ENCODE measurements at regions not wholly inside any gene's neighbourhood (a gene's known extent, or its start where the extent isn't known, plus 50 kb on each side); places are given as distances from the start of the nearest gene placed in this dataset.

GRCh38 chr12:33313476-33313875, 126.1 kb downstream of the SYT10 start:
- Histone ChIP-seq H2AFZ (ENCODE audit: low read length) (no peak overlapping the region), H3K27me3 (ENCODE audit: control insufficient read depth in 3 of 3, insufficient read depth in 3 of 3, low read depth in 1 of 3, low read length in 3 of 3) (no peaks in the 10 kb centered on the region), H2AK5ac (ENCODE audit: low read depth, low read length) (no peak overlapping the region), H3K36me3 (replicated peaks in 1 of 2; ENCODE audit: control insufficient read depth in 2 of 2, insufficient read depth in 2 of 2, low read length in 2 of 2) (no peaks in the 10 kb centered on the region), H3K4me1 (ENCODE audit: control insufficient read depth in 2 of 2, insufficient read depth in 1 of 2, low read depth in 1 of 2, low read length in 2 of 2) (no peaks in the 10 kb centered on the region), H2BK15ac (ENCODE audit: low read length) (no peak overlapping the region), H2BK120ac (ENCODE audit: low read depth, low read length) (no peak overlapping the region), H3K4me2 (ENCODE audit: insufficient read depth, low read length, poor library complexity, severe bottlenecking) (no peak overlapping the region), H3K9ac (ENCODE audit: low read depth, low read length, poor library complexity) (no peak overlapping the region), H2BK12ac (ENCODE audit: low read length) (no peak overlapping the region), H4K8ac (ENCODE audit: low read depth, low read length) (no peak overlapping the region), H4K91ac (ENCODE audit: low read depth, low read length, poor library complexity) (no peak overlapping the region), H3K9me3 (replicated peaks in 1 of 2; ENCODE audit: control insufficient read depth in 2 of 2, insufficient read depth in 1 of 2, low read depth in 1 of 2, low read length in 2 of 2) (no peaks in the 10 kb centered on the region), H2BK5ac (ENCODE audit: low read length) (no peak overlapping the region), H3K14ac (ENCODE audit: low read length) (no peak overlapping the region), H3K79me1 (ENCODE audit: low read depth, low read length) (no peaks in the 10 kb centered on the region), H3K4me3 (ENCODE audit: low read length in 2 of 2) (no peak overlapping the region), H3K27ac (replicated peaks; ENCODE audit: low read length) (no peak overlapping the region), H3K23ac (ENCODE audit: low read depth, low read length, poor library complexity) (no peak overlapping the region), H3K18ac (ENCODE audit: low read length) (no peak overlapping the region), H3K4ac (ENCODE audit: low read length) (no peak overlapping the region)
- no peak for DNase-seq (ENCODE audit: low spot score)

DNA sequence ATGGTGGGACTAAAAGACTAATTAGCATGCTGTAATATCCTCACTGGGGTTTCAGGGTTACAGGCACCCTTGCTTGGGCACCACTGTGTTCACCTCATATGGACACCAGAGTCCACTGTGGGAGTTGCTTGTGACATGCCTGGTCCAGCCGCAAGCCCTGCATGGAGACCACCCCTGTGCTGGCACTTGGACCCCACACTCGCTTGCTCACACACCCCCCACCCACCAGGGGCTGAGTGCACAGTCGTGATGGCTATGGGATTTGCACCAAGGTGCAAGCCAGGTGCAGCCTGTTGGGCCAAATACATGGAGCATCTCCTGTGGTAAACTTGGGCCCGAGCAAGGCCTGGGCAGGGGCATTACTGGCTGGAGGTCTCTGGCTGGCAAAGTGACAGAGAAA, 129.1 kb downstream of the SYT10 start:
- WGBS, 2 donors (ENCODE audit: extremely low coverage in 2 of 2, insufficient read length in 2 of 2, insufficient replicate concordance in 1 of 2) = no CpG with 5 or more reads among the region's 4 CpGs
- Histone ChIP-seq H4K8ac (ENCODE audit: low read depth, low read length) (no peak overlapping the region), H2BK5ac (ENCODE audit: low read length) (no peak overlapping the region), H2BK120ac (ENCODE audit: low read depth, low read length) (no peak overlapping the region), H3K9me3 (replicated peaks in 1 of 2; ENCODE audit: control insufficient read depth in 2 of 2, insufficient read depth in 1 of 2, low read depth in 1 of 2, low read length in 2 of 2) (no peaks in the 10 kb centered on the region), H3K27ac (replicated peaks; ENCODE audit: low read length) (no peak overlapping the region), H3K4me3 (ENCODE audit: low read length in 2 of 2) (peak overlapping the region in 1 of 2 donors; percentile 7), H3K79me1 (ENCODE audit: low read depth, low read length) (no peaks in the 10 kb centered on the region), H3K27me3 (ENCODE audit: control insufficient read depth in 3 of 3, insufficient read depth in 3 of 3, low read depth in 1 of 3, low read length in 3 of 3) (no peaks in the 10 kb centered on the region), H3K4me1 (ENCODE audit: control insufficient read depth in 2 of 2, insufficient read depth in 1 of 2, low read depth in 1 of 2, low read length in 2 of 2) (peaks cover 0 to 2% of the 10 kb centered on the region in 2 donors), H3K23ac (ENCODE audit: low read depth, low read length, poor library complexity) (peak overlapping the region; percentile 55), H4K91ac (ENCODE audit: low read depth, low read length, poor library complexity) (no peak overlapping the region), H3K14ac (ENCODE audit: low read length) (peak overlapping the region; percentile 38), H2AFZ (ENCODE audit: low read length) (no peak overlapping the region), H3K4ac (ENCODE audit: low read length) (peak overlapping the region; percentile 84), H3K9ac (ENCODE audit: low read depth, low read length, poor library complexity) (no peak overlapping the region), H2AK5ac (ENCODE audit: low read depth, low read length) (no peak overlapping the region), H2BK12ac (ENCODE audit: low read length) (no peak overlapping the region), H3K4me2 (ENCODE audit: insufficient read depth, low read length, poor library complexity, severe bottlenecking) (no peak overlapping the region), H3K18ac (ENCODE audit: low read length) (peak overlapping the region; percentile 44), H3K36me3 (replicated peaks in 1 of 2; ENCODE audit: control insufficient read depth in 2 of 2, insufficient read depth in 2 of 2, low read length in 2 of 2) (no peaks in the 10 kb centered on the region), H2BK15ac (ENCODE audit: low read length) (peak overlapping the region; percentile 89)
- no peak for DNase-seq (ENCODE audit: low spot score)

- no peaks in the 10 kb centered on the region for H3K79me1 ChIP-seq (ENCODE audit: low read depth, low read length)
- WGBS, 2 donors (ENCODE audit: extremely low coverage in 2 of 2, insufficient read length in 2 of 2, insufficient replicate concordance in 1 of 2) = no CpG with 5 or more reads among the region's 2 CpGs
Observed at GRCh38 chr12:33304176-33304575, 135.4 kb downstream of the SYT10 start.

GRCh38 chr12:33296529-33296928, 143.1 kb downstream of the SYT10 start:
- WGBS, 2 donors (ENCODE audit: extremely low coverage in 2 of 2, insufficient read length in 2 of 2, insufficient replicate concordance in 1 of 2) = no CpG with 5 or more reads among the region's 2 CpGs
- Histone ChIP-seq H3K4ac (ENCODE audit: low read length) (no peak overlapping the region), H3K9ac (ENCODE audit: low read depth, low read length, poor library complexity) (no peak overlapping the region), H2BK15ac (ENCODE audit: low read length) (no peak overlapping the region), H3K36me3 (replicated peaks in 1 of 2; ENCODE audit: control insufficient read depth in 2 of 2, insufficient read depth in 2 of 2, low read length in 2 of 2) (no peaks in the 10 kb centered on the region), H3K4me3 (ENCODE audit: low read length in 2 of 2) (no peak overlapping the region), H3K14ac (ENCODE audit: low read length) (no peak overlapping the region), H2AK5ac (ENCODE audit: low read depth, low read length) (no peak overlapping the region), H4K8ac (ENCODE audit: low read depth, low read length) (no peak overlapping the region), H3K9me3 (replicated peaks in 1 of 2; ENCODE audit: control insufficient read depth in 2 of 2, insufficient read depth in 1 of 2, low read depth in 1 of 2, low read length in 2 of 2) (no peaks in the 10 kb centered on the region), H3K79me1 (ENCODE audit: low read depth, low read length) (no peaks in the 10 kb centered on the region), H2BK5ac (ENCODE audit: low read length) (no peak overlapping the region), H3K4me1 (ENCODE audit: control insufficient read depth in 2 of 2, insufficient read depth in 1 of 2, low read depth in 1 of 2, low read length in 2 of 2) (no peaks in the 10 kb centered on the region), H3K18ac (ENCODE audit: low read length) (no peak overlapping the region), H3K23ac (ENCODE audit: low read depth, low read length, poor library complexity) (no peak overlapping the region), H3K27ac (replicated peaks; ENCODE audit: low read length) (no peak overlapping the region), H3K4me2 (ENCODE audit: insufficient read depth, low read length, poor library complexity, severe bottlenecking) (no peak overlapping the region), H2BK12ac (ENCODE audit: low read length) (no peak overlapping the region), H2BK120ac (ENCODE audit: low read depth, low read length) (no peak overlapping the region), H2AFZ (ENCODE audit: low read length) (no peak overlapping the region), H3K27me3 (ENCODE audit: control insufficient read depth in 3 of 3, insufficient read depth in 3 of 3, low read depth in 1 of 3, low read length in 3 of 3) (no peaks in the 10 kb centered on the region), H4K91ac (ENCODE audit: low read depth, low read length, poor library complexity) (no peak overlapping the region)
- DNase-seq (ENCODE audit: low spot score) = no peak

More at GRCh38 chr12:33304176-33304575, 135.4 kb downstream of the SYT10 start:
- H3K36me3 ChIP-seq (replicated peaks in 1 of 2; ENCODE audit: control insufficient read depth in 2 of 2, insufficient read depth in 2 of 2, low read length in 2 of 2) = no peaks in the 10 kb centered on the region
- no peak overlapping the region for H2BK120ac ChIP-seq (ENCODE audit: low read depth, low read length)
- no peak overlapping the region for H2AK5ac ChIP-seq (ENCODE audit: low read depth, low read length)
- no peaks in the 10 kb centered on the region for H3K9me3 ChIP-seq (replicated peaks in 1 of 2; ENCODE audit: control insufficient read depth in 2 of 2, insufficient read depth in 1 of 2, low read depth in 1 of 2, low read length in 2 of 2)
- H3K4me3 ChIP-seq (ENCODE audit: low read length in 2 of 2) = no peak overlapping the region
- no peak overlapping the region for H2BK12ac ChIP-seq (ENCODE audit: low read length)
- no peaks in the 10 kb centered on the region for H3K27me3 ChIP-seq (ENCODE audit: control insufficient read depth in 3 of 3, insufficient read depth in 3 of 3, low read depth in 1 of 3, low read length in 3 of 3)
- DNase-seq (ENCODE audit: low spot score) = no peak
- H2BK5ac ChIP-seq (ENCODE audit: low read length) = no peak overlapping the region
- H3K4me2 ChIP-seq (ENCODE audit: insufficient read depth, low read length, poor library complexity, severe bottlenecking) = no peak overlapping the region
- no peak overlapping the region for H3K27ac ChIP-seq (replicated peaks; ENCODE audit: low read length)
- H2BK15ac ChIP-seq (ENCODE audit: low read length) = no peak overlapping the region
- no peak overlapping the region for H3K9ac ChIP-seq (ENCODE audit: low read depth, low read length, poor library complexity)
- H2AFZ ChIP-seq (ENCODE audit: low read length) = no peak overlapping the region
- no peak overlapping the region for H4K91ac ChIP-seq (ENCODE audit: low read depth, low read length, poor library complexity)
- H3K4me1 ChIP-seq (ENCODE audit: control insufficient read depth in 2 of 2, insufficient read depth in 1 of 2, low read depth in 1 of 2, low read length in 2 of 2) = peaks cover 0 to 4% of the 10 kb centered on the region in 2 donors
- no peak overlapping the region for H3K23ac ChIP-seq (ENCODE audit: low read depth, low read length, poor library complexity)
- H3K14ac ChIP-seq (ENCODE audit: low read length) = no peak overlapping the region
- H3K4ac ChIP-seq (ENCODE audit: low read length) = no peak overlapping the region
- no peak overlapping the region for H4K8ac ChIP-seq (ENCODE audit: low read depth, low read length)
- H3K18ac ChIP-seq (ENCODE audit: low read length) = no peak overlapping the region

All from neuronal stem cell (in vitro differentiated cells).